ENCODE measurements at regions not wholly inside any gene's neighbourhood (a gene's known extent, or its start where the extent isn't known, plus 50 kb on each side); places are given as distances from the start of the nearest gene placed in this dataset.

DNA sequence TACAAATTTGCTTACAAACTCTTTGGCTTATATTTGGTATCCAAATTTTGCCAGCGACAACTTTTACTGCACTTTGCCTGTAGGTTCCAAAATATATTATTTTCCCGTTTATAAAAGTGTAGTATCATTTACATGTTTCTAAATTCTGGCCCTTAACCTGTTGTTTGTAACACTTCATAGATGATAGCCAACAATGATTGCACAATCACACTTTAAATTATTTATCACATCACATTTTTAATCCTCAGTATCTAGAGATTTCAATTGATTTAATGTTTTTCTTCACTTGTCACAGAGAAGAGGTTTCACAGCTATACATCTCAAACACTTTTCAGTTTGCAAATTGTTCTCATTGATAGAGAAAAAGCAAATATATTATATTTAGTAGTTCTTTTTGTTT is 1151.2 kb upstream of the EYS start:
- TF ChIP-seq, protein P1, sequence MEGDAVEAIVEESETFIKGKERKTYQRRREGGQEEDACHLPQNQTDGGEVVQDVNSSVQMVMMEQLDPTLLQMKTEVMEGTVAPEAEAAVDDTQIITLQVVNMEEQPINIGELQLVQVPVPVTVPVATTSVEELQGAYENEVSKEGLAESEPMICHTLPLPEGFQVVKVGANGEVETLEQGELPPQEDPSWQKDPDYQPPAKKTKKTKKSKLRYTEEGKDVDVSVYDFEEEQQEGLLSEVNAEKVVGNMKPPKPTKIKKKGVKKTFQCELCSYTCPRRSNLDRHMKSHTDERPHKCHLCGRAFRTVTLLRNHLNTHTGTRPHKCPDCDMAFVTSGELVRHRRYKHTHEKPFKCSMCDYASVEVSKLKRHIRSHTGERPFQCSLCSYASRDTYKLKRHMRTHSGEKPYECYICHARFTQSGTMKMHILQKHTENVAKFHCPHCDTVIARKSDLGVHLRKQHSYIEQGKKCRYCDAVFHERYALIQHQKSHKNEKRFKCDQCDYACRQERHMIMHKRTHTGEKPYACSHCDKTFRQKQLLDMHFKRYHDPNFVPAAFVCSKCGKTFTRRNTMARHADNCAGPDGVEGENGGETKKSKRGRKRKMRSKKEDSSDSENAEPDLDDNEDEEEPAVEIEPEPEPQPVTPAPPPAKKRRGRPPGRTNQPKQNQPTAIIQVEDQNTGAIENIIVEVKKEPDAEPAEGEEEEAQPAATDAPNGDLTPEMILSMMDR (IDR thresholded peaks at IDR 0.05; ENCODE audit: low read depth, low read length) = no peak
- H3K27ac ChIP-seq = no peak overlapping the region

DNA sequence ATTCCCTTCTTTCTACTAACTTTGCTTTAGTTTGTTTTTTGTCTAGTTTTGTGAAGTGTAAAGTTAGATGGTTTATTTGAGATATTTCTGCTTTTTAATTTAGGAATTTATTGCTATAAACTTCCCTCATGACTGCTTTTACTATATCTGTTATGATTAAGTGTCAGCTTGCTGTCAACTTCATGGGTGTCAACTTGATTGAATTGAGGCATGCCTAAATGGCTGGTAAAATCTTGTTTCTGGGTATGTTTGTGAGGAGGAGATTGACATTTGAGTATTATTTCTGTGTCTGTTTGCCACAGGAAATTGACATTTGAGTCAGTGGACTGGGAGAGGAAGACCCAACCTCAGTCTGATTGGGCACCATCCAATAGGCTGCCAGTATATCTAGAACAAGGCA is 1147.0 kb upstream of the EYS start:
- Histone ChIP-seq H3K36me3 (no peaks in the 10 kb centered on the region), H3K9me3 (ENCODE audit: severe bottlenecking) (no peaks in the 10 kb centered on the region), H3K4me3 (ENCODE audit: low read depth, low read length) (no peak overlapping the region), H3K27ac (no peak overlapping the region), H3K27me3 (ENCODE audit: insufficient read depth, low read depth, severe bottlenecking) (no peaks in the 10 kb centered on the region)
- TF ChIP-seq, protein P1 (IDR thresholded peaks at IDR 0.05; ENCODE audit: low read depth, low read length) = no peak
- no peak for DNase-seq

More for the DNA sequence above, 1151.2 kb upstream of the EYS start:
- no peak overlapping the region for H3K4me3 ChIP-seq (ENCODE audit: low read depth, low read length)
- H3K36me3 ChIP-seq = no peaks in the 10 kb centered on the region
- no peaks in the 10 kb centered on the region for H3K9me3 ChIP-seq (ENCODE audit: severe bottlenecking)
- no peak for DNase-seq
- H3K27me3 ChIP-seq (ENCODE audit: insufficient read depth, low read depth, severe bottlenecking) = no peaks in the 10 kb centered on the region

DNA sequence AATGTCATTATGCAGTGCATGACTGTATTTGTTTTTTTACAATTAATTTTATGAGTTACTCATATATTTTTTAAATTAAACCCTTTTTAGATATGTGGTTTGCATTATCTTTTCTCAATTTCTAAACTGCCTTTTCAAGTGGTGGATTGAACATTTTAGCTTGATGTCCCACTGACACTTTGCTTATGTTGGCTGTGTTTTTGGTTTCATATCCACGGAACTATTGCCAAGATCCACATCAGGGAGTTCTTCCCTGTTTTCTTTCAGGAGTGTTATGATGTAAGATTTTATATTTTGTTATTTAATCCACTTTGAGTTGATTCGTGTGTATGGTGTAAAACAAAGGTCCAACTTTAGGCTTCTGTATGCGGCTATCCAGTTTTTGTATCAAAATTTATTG is 1144.9 kb upstream of the EYS start:
- TF ChIP-seq, protein P1 (IDR thresholded peaks at IDR 0.05; ENCODE audit: low read depth, low read length) = no peak
- Histone ChIP-seq H3K36me3 (no peaks in the 10 kb centered on the region), H3K9me3 (ENCODE audit: severe bottlenecking) (no peaks in the 10 kb centered on the region), H3K4me3 (ENCODE audit: low read depth, low read length) (no peak overlapping the region), H3K27ac (no peak overlapping the region), H3K27me3 (ENCODE audit: insufficient read depth, low read depth, severe bottlenecking) (no peaks in the 10 kb centered on the region)
- DNase-seq = no peak

DNA sequence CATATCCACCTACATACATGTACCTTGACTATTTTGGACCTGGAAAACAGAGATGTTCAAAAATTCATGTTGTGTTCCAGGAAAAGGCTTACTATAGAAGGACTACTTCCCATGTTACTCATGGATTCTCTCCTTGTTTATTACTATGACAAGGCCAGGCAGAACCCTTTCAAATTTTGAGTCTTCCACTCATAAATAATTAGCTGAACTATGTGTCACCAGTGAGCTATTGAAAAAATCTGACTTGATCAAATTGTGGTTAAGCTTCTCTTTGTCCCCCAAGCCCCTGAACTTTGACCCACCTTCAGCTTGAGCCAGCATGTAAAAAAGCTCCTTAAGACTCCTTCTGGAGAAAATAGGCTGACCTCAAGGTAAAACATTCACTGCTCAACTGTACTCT is 1142.8 kb upstream of the EYS start:
- no peak overlapping the region for H3K4me3 ChIP-seq (ENCODE audit: low read depth, low read length)
- no peaks in the 10 kb centered on the region for H3K36me3 ChIP-seq
- no peaks in the 10 kb centered on the region for H3K9me3 ChIP-seq (ENCODE audit: severe bottlenecking)
- TF ChIP-seq, protein P1 (IDR thresholded peaks at IDR 0.05; ENCODE audit: low read depth, low read length) = no peak
- no peak for DNase-seq
- H3K27me3 ChIP-seq (ENCODE audit: insufficient read depth, low read depth, severe bottlenecking) = no peaks in the 10 kb centered on the region
- no peak overlapping the region for H3K27ac ChIP-seq

DNA sequence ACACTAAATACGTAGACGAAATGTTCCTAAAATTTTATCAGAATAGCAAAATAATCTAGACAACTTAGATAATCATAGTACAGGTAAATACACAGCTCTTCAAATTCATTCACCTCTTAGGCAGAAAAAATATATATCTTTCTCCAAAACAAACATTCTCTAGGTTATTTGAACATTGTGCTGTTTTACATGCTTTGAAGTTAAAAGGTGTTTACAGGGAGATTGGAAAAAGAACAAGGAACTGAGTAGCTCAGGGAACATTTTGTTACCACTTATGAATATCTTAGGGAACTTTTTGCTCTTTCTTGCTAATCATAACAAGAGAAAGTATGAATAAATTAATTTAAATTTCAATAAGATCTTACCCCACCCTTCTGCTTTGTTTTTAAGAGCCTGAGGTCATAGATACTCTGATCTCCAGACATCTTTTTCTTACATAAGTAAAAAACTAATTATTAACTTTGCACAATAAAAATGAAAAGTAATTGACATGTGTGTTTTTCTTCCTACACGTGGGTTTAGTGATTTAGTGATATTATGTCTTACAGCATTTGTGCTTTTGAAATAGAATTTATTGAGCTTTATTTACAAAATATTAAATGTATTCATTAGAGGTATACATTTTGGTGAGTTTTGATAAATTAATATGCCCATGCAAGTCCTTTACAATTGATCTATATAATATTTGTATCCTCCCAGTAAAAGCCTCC is 1141.4 kb upstream of the EYS start:
- Histone ChIP-seq H3K9me3 (ENCODE audit: severe bottlenecking) (no peaks in the 10 kb centered on the region), H3K27me3 (ENCODE audit: insufficient read depth, low read depth, severe bottlenecking) (no peaks in the 10 kb centered on the region), H3K4me3 (ENCODE audit: low read depth, low read length) (no peak overlapping the region), H3K27ac (no peak overlapping the region), H3K36me3 (no peaks in the 10 kb centered on the region)
- TF ChIP-seq, protein P1 (IDR thresholded peaks at IDR 0.05; ENCODE audit: low read depth, low read length) = no peak
- DNase-seq = no peak

DNA sequence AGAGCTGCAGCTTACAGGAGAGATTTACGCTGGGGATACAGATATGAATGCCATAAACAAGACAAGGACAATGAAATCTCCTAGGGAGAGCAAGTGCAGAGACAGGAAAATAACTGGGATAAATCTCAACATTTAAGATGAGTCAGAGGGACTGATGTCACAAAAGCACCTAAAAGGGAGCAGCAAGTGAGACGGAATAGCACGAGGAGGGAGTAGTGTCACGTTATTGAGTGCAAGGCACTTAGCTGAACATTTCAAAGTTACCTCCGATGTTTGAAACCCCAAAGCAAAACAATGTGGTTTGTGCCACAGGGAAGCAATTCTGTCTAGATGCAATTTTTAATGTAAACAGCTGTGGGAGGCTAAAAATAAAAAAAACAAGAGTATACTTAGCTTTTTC is 1131.7 kb upstream of the EYS start:
- H3K27ac ChIP-seq = no peak overlapping the region
- no peak for DNase-seq
- TF ChIP-seq, protein P1 (IDR thresholded peaks at IDR 0.05; ENCODE audit: low read depth, low read length) = no peak

More for the DNA sequence above, 1131.7 kb upstream of the EYS start:
- Histone ChIP-seq H3K9me3 (ENCODE audit: severe bottlenecking) (no peaks in the 10 kb centered on the region), H3K36me3 (no peaks in the 10 kb centered on the region), H3K4me3 (ENCODE audit: low read depth, low read length) (no peak overlapping the region), H3K27me3 (ENCODE audit: insufficient read depth, low read depth, severe bottlenecking) (no peaks in the 10 kb centered on the region)
